ENCODE measurements at regions not wholly inside any gene's neighbourhood (a gene's known extent, or its start where the extent isn't known, plus 50 kb on each side); places are given as distances from the start of the nearest gene placed in this dataset.

DNA sequence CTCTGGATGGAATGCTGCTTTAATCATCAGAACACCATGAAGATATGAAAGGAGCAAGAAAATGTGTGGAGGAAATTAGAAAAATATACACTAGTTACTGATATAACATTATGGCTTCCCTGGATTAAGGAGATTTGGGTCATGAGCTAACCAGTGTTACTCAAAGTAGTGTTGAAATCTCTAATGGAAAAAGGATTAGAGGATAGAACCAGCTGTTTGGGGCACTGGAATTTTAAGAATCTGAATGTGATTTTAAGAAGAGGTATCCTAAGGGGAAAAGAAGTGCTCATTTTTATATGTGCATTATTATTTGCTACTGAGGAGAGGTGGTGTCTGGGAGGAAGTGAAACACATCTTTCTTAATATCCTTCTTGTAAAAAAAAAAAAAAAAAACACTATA, 164.1 kb upstream of the PPARGC1A start:
- ATAC-seq (no peak), DNase-seq (no peak)
- H3K4me1 ChIP-seq (ENCODE audit: control insufficient read depth, insufficient read depth, low read length), result no peaks in the 10 kb centered on the region
- Mint-ChIP-seq H3K27ac (no peak overlapping the region), H3K4me1 (no peaks in the 10 kb centered on the region), H3K9me3 (peaks cover 2 to 6% of the 10 kb centered on the region in 2 donors), H3K36me3 (peaks cover 8% of the 10 kb centered on the region), H3K27me3 (ENCODE audit: low read depth in 2 of 2) (no peaks in the 10 kb centered on the region), H3K4me3 (no peak overlapping the region)
- no peaks in the 10 kb centered on the region for H3K9me3 ChIP-seq (ENCODE audit: control insufficient read depth, insufficient read depth, low read length)
- H3K27me3 ChIP-seq (ENCODE audit: control insufficient read depth, insufficient read depth, low read length), result no peaks in the 10 kb centered on the region
- TF ChIP-seq CTCF (IDR thresholded peaks at IDR 0.05), result no peak
- H3K27ac ChIP-seq (ENCODE audit: low read length), result no peak overlapping the region
- intact Hi-C loops (cut with micrococcal nuclease), result no loop called here
- no peak overlapping the region for H3K4me3 ChIP-seq (ENCODE audit: low read length)
- no peaks in the 10 kb centered on the region for H3K36me3 ChIP-seq (ENCODE audit: control insufficient read depth, insufficient read depth, low read length)

DNA sequence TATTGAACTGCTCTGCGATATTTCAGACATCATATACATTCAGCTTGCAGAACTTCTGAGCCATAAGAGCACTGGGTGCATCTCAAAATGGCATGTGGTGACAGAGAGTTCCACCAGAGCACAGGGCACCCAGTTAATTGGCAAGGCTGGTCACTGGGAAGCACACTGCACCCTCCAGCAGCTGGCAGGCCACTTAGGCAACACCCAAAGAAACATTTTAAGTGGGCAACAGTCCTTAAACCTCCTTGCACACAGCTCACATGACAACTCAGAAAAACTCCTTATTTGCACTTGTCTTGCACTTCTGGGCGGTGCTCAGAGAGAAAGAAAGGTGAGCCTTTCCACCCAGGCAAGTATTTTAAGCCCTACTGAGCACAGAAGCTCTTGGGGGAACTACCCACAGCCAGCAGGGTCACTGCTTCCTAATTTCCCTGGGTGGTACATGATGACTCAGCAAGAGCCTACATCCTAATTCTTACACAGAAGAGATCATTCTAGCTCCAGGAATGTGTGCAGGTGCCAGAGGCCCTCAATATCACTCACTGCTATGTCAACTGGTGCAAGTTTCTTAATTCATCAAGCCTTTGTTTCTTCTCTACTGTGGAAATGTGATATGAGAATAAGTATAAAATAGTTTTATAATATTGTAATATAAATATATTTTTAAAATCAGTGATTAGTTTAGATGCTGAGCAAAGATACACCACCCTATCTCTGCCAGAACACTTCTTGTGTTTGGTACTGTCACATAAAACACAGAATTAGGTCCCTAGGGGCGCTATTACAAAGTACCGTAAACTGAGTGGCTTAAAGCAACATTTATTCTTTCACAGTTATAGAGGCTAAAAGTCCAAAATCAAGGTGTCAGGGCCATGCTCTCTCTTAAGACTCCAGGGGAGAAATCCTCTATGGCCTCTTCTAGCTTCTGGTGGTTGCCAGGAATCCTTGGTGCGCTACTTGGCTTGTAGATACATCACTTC, 155.1 kb upstream of the PPARGC1A start:
- 77% methylated on average over 5 of the region's 5 CpGs for WGBS (ENCODE audit: insufficient coverage)
- Histone ChIP-seq H3K9me3 (ENCODE audit: control insufficient read depth, insufficient read depth, low read length) (peaks cover 6% of the 10 kb centered on the region), H3K36me3 (ENCODE audit: control insufficient read depth, insufficient read depth, low read length) (no peaks in the 10 kb centered on the region), H3K4me3 (ENCODE audit: low read length) (no peak overlapping the region), H3K4me1 (ENCODE audit: control insufficient read depth, insufficient read depth, low read length) (no peaks in the 10 kb centered on the region), H3K27me3 (ENCODE audit: control insufficient read depth, insufficient read depth, low read length) (no peaks in the 10 kb centered on the region), H3K27ac (ENCODE audit: low read length) (no peak overlapping the region)
- ATAC-seq (no peak), DNase-seq (no peak)
- Mint-ChIP-seq H3K36me3 (no peaks in the 10 kb centered on the region), H3K27me3 (ENCODE audit: low read depth in 2 of 2) (no peaks in the 10 kb centered on the region), H3K4me3 (no peak overlapping the region), H3K9me3 (peaks cover 14% of the 10 kb centered on the region in 2 donors), H3K27ac (no peak overlapping the region), H3K4me1 (no peaks in the 10 kb centered on the region)
- no peak for TF ChIP-seq CTCF (IDR thresholded peaks at IDR 0.05)
- intact Hi-C loops (cut with micrococcal nuclease), result no loop called here

DNA sequence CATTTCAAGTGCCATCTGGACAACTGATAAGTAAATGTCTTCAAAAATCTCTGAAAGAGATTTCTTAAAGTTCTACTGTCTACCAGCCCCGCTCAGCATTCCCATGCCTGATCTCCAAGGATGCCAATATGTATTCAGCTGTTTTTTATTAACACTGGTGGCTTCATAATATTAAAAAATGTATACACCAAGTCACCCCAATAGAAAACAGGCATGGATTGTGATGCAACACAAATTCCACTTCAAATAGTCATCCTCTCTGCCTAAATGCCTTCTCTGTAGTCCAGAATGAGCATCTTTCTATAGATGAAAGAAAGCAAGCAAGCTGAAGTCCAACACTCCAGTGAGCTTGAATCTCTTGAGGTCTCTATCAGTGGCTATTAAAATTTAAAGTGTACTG, 152.2 kb upstream of the PPARGC1A start:
- peaks cover 10 to 12% of the 10 kb centered on the region in 2 donors for H3K9me3 Mint-ChIP-seq
- intact Hi-C loops (cut with micrococcal nuclease), result no loop called here
- no peaks in the 10 kb centered on the region for H3K27me3 Mint-ChIP-seq (ENCODE audit: low read depth in 2 of 2)
- ATAC-seq, result no peak
- Histone ChIP-seq H3K4me1 (ENCODE audit: control insufficient read depth, insufficient read depth, low read length) (no peaks in the 10 kb centered on the region), H3K27me3 (ENCODE audit: control insufficient read depth, insufficient read depth, low read length) (no peaks in the 10 kb centered on the region), H3K36me3 (ENCODE audit: control insufficient read depth, insufficient read depth, low read length) (no peaks in the 10 kb centered on the region), H3K4me3 (ENCODE audit: low read length) (no peak overlapping the region), H3K27ac (ENCODE audit: low read length) (no peak overlapping the region), H3K9me3 (ENCODE audit: control insufficient read depth, insufficient read depth, low read length) (peaks cover 6% of the 10 kb centered on the region)
- H3K4me1 Mint-ChIP-seq, result no peaks in the 10 kb centered on the region
- WGBS (ENCODE audit: insufficient coverage), result 70% methylated on average over 1 of the region's 1 CpG
- no peak for DNase-seq
- no peaks in the 10 kb centered on the region for H3K36me3 Mint-ChIP-seq
- H3K4me3 Mint-ChIP-seq, result no peak overlapping the region
- no peak for TF ChIP-seq CTCF (IDR thresholded peaks at IDR 0.05)
- H3K27ac Mint-ChIP-seq, result no peak overlapping the region

DNA sequence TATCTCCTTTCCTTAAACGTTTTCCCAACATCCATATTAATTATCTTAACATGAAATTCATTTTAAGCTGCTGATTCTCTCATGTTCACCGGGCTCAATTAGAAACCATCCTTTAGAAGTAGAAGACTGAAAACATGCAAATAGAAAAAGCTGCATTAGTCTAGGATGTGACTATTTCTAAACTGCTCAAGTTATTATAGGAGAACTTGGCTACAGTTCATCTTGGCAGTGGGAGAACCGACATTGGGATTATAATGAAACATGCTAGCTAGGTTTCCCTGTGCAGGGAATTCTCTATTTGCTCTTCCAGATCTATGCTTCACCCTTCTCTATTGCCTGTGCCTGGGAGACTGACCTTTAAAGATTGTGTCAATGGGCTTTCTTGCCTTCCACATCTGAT, 151.0 kb upstream of the PPARGC1A start:
- DNase-seq (no peak), ATAC-seq (no peak)
- no peaks in the 10 kb centered on the region for H3K27me3 Mint-ChIP-seq (ENCODE audit: low read depth in 2 of 2)
- TF ChIP-seq CTCF (IDR thresholded peaks at IDR 0.05), result no peak
- no peaks in the 10 kb centered on the region for H3K4me1 Mint-ChIP-seq
- intact Hi-C loops (cut with micrococcal nuclease), result no loop called here
- no peaks in the 10 kb centered on the region for H3K36me3 ChIP-seq (ENCODE audit: control insufficient read depth, insufficient read depth, low read length)
- no peaks in the 10 kb centered on the region for H3K4me1 ChIP-seq (ENCODE audit: control insufficient read depth, insufficient read depth, low read length)
- H3K27me3 ChIP-seq (ENCODE audit: control insufficient read depth, insufficient read depth, low read length), result no peaks in the 10 kb centered on the region
- no peak overlapping the region for H3K27ac ChIP-seq (ENCODE audit: low read length)
- 71% methylated on average over 3 of the region's 3 CpGs for WGBS (ENCODE audit: insufficient coverage)
- H3K36me3 Mint-ChIP-seq, result no peaks in the 10 kb centered on the region
- no peak overlapping the region for H3K4me3 Mint-ChIP-seq
- peaks cover 6 to 9% of the 10 kb centered on the region in 2 donors for H3K9me3 Mint-ChIP-seq
- no peak overlapping the region for H3K4me3 ChIP-seq (ENCODE audit: low read length)
- peaks cover 4% of the 10 kb centered on the region for H3K9me3 ChIP-seq (ENCODE audit: control insufficient read depth, insufficient read depth, low read length)
- no peak overlapping the region for H3K27ac Mint-ChIP-seq
